ENCODE measurements at regions not wholly inside any gene's neighbourhood (a gene's known extent, or its start where the extent isn't known, plus 50 kb on each side); places are given as distances from the start of the nearest gene placed in this dataset.

- no peak for TF ChIP-seq EZH2phosphoT487 (IDR thresholded peaks at IDR 0.05; ENCODE audit: borderline replicate concordance, low read depth, low read length)
- no peak for TF ChIP-seq CTCF (conservative IDR thresholded peaks at IDR 0.05; ENCODE audit: low read length)
- Histone ChIP-seq H3K36me3 (ENCODE audit: insufficient read depth, low read length) (no peaks in the 10 kb centered on the region), H3K79me2 (ENCODE audit: insufficient read depth, low read depth, low read length) (no peaks in the 10 kb centered on the region), H3K27ac (ENCODE audit: low read depth, low read length, poor library complexity, severe bottlenecking) (no peak overlapping the region), H3K9me2 (ENCODE audit: insufficient read depth, low read length) (no peaks in the 10 kb centered on the region), H3K4me3 (ENCODE audit: low read depth, low read length, poor library complexity, severe bottlenecking) (no peak overlapping the region), H4K20me1 (ENCODE audit: insufficient read depth, low read length) (no peaks in the 10 kb centered on the region), H3K9me3 (ENCODE audit: low read length) (no peaks in the 10 kb centered on the region), H2AFZ (ENCODE audit: low read length) (no peak overlapping the region), H3K4me1 (ENCODE audit: insufficient read depth, low read length, poor library complexity, severe bottlenecking) (no peaks in the 10 kb centered on the region), H3K4me2 (ENCODE audit: low read length) (no peak overlapping the region)
- BruUV-seq (replicated peaks): no TSS peak
- DNase-seq (ENCODE audit: low spot score): no peak
- CTCF ChIA-PET (ENCODE audit: unreplicated experiment): no interaction called here
- POLR2A ChIA-PET: no interaction called here
- intact Hi-C loops (cut with micrococcal nuclease; ENCODE audit: unreplicated experiment): no loop called here
Measured at GRCh38 chr7:18278316-18278715, 217.2 kb upstream of the HDAC9 start.

GRCh38 chr7:18283045-18283444, 212.5 kb upstream of the HDAC9 start:
- H3K79me2 ChIP-seq (ENCODE audit: insufficient read depth, low read depth, low read length): no peaks in the 10 kb centered on the region
- ChIA-PET POLR2A (interaction anchor here (0.7 kb wide), 1 partner anchor 24 kb away, joined by 3 read pairs; no protein-coding TSS in a partner anchor), CTCF (ENCODE audit: unreplicated experiment) (no interaction called here)
- no peaks in the 10 kb centered on the region for H3K4me1 ChIP-seq (ENCODE audit: insufficient read depth, low read length, poor library complexity, severe bottlenecking)
- no peak overlapping the region for H3K4me3 ChIP-seq (ENCODE audit: low read depth, low read length, poor library complexity, severe bottlenecking)
- BruUV-seq (replicated peaks): no TSS peak
- no peak overlapping the region for H3K27ac ChIP-seq (ENCODE audit: low read depth, low read length, poor library complexity, severe bottlenecking)
- TF ChIP-seq CTCF (conservative IDR thresholded peaks at IDR 0.05; ENCODE audit: low read length) (no peak), EZH2phosphoT487 (IDR thresholded peaks at IDR 0.05; ENCODE audit: borderline replicate concordance, low read depth, low read length) (no peak)
- no peaks in the 10 kb centered on the region for H3K9me3 ChIP-seq (ENCODE audit: low read length)
- no peaks in the 10 kb centered on the region for H4K20me1 ChIP-seq (ENCODE audit: insufficient read depth, low read length)
- H2AFZ ChIP-seq (ENCODE audit: low read length): no peak overlapping the region
- no peaks in the 10 kb centered on the region for H3K36me3 ChIP-seq (ENCODE audit: insufficient read depth, low read length)
- intact Hi-C loops (cut with micrococcal nuclease; ENCODE audit: unreplicated experiment): no loop called here
- no peak overlapping the region for H3K4me2 ChIP-seq (ENCODE audit: low read length)
- no peak for DNase-seq (ENCODE audit: low spot score)
- no peaks in the 10 kb centered on the region for H3K9me2 ChIP-seq (ENCODE audit: insufficient read depth, low read length)

- POLR2A ChIA-PET: interaction anchor here (0.5 kb wide), 2 partner anchors 338 to 726 kb away, joined by 3 to 4 read pairs; no protein-coding TSS in a partner anchor
- Histone ChIP-seq H3K27ac (ENCODE audit: low read depth, low read length, poor library complexity, severe bottlenecking) (no peak overlapping the region), H3K4me3 (ENCODE audit: low read depth, low read length, poor library complexity, severe bottlenecking) (no peak overlapping the region), H3K79me2 (ENCODE audit: insufficient read depth, low read depth, low read length) (no peaks in the 10 kb centered on the region), H4K20me1 (ENCODE audit: insufficient read depth, low read length) (no peaks in the 10 kb centered on the region), H3K9me3 (ENCODE audit: low read length) (no peaks in the 10 kb centered on the region), H2AFZ (ENCODE audit: low read length) (no peak overlapping the region), H3K9me2 (ENCODE audit: insufficient read depth, low read length) (no peaks in the 10 kb centered on the region), H3K36me3 (ENCODE audit: insufficient read depth, low read length) (no peaks in the 10 kb centered on the region), H3K4me2 (ENCODE audit: low read length) (no peak overlapping the region), H3K4me1 (ENCODE audit: insufficient read depth, low read length, poor library complexity, severe bottlenecking) (no peaks in the 10 kb centered on the region)
- no peak for TF ChIP-seq CTCF (conservative IDR thresholded peaks at IDR 0.05; ENCODE audit: low read length)
- TF ChIP-seq EZH2phosphoT487 (IDR thresholded peaks at IDR 0.05; ENCODE audit: borderline replicate concordance, low read depth, low read length): no peak
- BruUV-seq (replicated peaks): no TSS peak
- no peak for DNase-seq (ENCODE audit: low spot score)
- intact Hi-C loops (cut with micrococcal nuclease; ENCODE audit: unreplicated experiment): no loop called here
- CTCF ChIA-PET (ENCODE audit: unreplicated experiment): no interaction called here
Measured at GRCh38 chr7:18287482-18287881, 208.1 kb upstream of the HDAC9 start.
